Kidney capillary endothelial cell (primary cell): ENCODE measurements at regions not wholly inside any gene's neighbourhood (a gene's known extent, or its start where the extent isn't known, plus 50 kb on each side); places are given as distances from the start of the nearest gene placed in this dataset.
"Not testable (repeated sequence)": the region's sequence is repeated elsewhere in the genome, so short reads cannot be mapped to it uniquely, and the experiment has no call there.

Source experiments
- DNase-seq: peaks from one replicate; pipeline ENCODE4 v3.0.0-alpha.2; 2018; ENCODE audit warnings: low spot score

GRCh38 chr16:65763640-65764305 lies 602.7 kb upstream of the CDH5 start:
- DNase-seq: no peak

- no peak for DNase-seq
These were observed 605.6 kb upstream of the CDH5 start for GRCh38 chr16:65760874-65761273.

- DNase-seq: no peak
These were observed 607.9 kb upstream of the CDH5 start for GRCh38 chr16:65758620-65759019.

GRCh38 chr16:65757064-65757463 lies 609.4 kb upstream of the CDH5 start:
- no peak for DNase-seq

GRCh38 chr16:65756163-65756562 lies 610.3 kb upstream of the CDH5 start:
- no peak for DNase-seq

- no peak for DNase-seq
These were observed 611.4 kb upstream of the CDH5 start for GRCh38 chr16:65754820-65755691.

GRCh38 chr16:65752522-65752844 lies 614.0 kb upstream of the CDH5 start:
- DNase-seq: no peak

GRCh38 chr16:65751622-65752521 lies 614.6 kb upstream of the CDH5 start:
- DNase-seq: no peak

GRCh38 chr16:65749506-65749905 lies 617.0 kb upstream of the CDH5 start:
- DNase-seq: no peak

GRCh38 chr16:65746941-65747340 lies 619.5 kb upstream of the CDH5 start:
- no peak for DNase-seq

- no peak for DNase-seq
These were observed 621.2 kb upstream of the CDH5 start for GRCh38 chr16:65745201-65745708.

- no peak for DNase-seq
These were observed 622.1 kb upstream of the CDH5 start for GRCh38 chr16:65744401-65744800.

GRCh38 chr16:65743558-65743957 lies 621.7 kb upstream of the CDH11 start:
- no peak for DNase-seq

- DNase-seq: no peak
These were observed 618.8 kb upstream of the CDH11 start for GRCh38 chr16:65740711-65741110.

GRCh38 chr16:65739518-65739917 lies 617.7 kb upstream of the CDH11 start:
- DNase-seq: no peak

GRCh38 chr16:65737831-65738230 lies 616.0 kb upstream of the CDH11 start:
- DNase-seq: no peak

GRCh38 chr16:65735615-65736014 lies 613.8 kb upstream of the CDH11 start:
- DNase-seq: not testable (repeated sequence)

- no peak for DNase-seq
These were observed 611.9 kb upstream of the CDH11 start for GRCh38 chr16:65733721-65734120.

- DNase-seq: no peak
These were observed 610.0 kb upstream of the CDH11 start for GRCh38 chr16:65731833-65732232.

- DNase-seq: no peak
These were observed 606.8 kb upstream of the CDH11 start for GRCh38 chr16:65728652-65729051.

GRCh38 chr16:65728167-65728566 lies 606.3 kb upstream of the CDH11 start:
- DNase-seq: no peak

GRCh38 chr16:65727534-65728137 lies 605.8 kb upstream of the CDH11 start:
- DNase-seq: no peak
